ENCODE measurements at regions not wholly inside any gene's neighbourhood (a gene's known extent, or its start where the extent isn't known, plus 50 kb on each side); places are given as distances from the start of the nearest gene placed in this dataset.

- Mint-ChIP-seq H3K9me3 (ENCODE audit: unreplicated experiment) (peaks cover 6% of the 10 kb centered on the region), H3K4me3 (ENCODE audit: unreplicated experiment) (no peak overlapping the region), H3K27me3 (ENCODE audit: unreplicated experiment) (peaks cover 14% of the 10 kb centered on the region), H3K4me1 (ENCODE audit: low read depth, unreplicated experiment) (no peaks in the 10 kb centered on the region), H3K27ac (ENCODE audit: unreplicated experiment) (peak overlapping the region; percentile 30), H3K36me3 (ENCODE audit: unreplicated experiment) (peaks cover 3% of the 10 kb centered on the region)
- DNase-seq = no peak
- no peak for TF ChIP-seq CTCF (IDR thresholded peaks at IDR 0.05; ENCODE audit: partially characterized antibody, unreplicated experiment)
Observed at GRCh38 chr6:29884261-29884660, 56.6 kb downstream of the HLA-G start.

GRCh38 chr6:29886701-29887100 is 55.6 kb upstream of the HLA-A start:
- no peak for TF ChIP-seq CTCF (IDR thresholded peaks at IDR 0.05; ENCODE audit: partially characterized antibody, unreplicated experiment)
- peaks cover 6% of the 10 kb centered on the region for H3K9me3 Mint-ChIP-seq (ENCODE audit: unreplicated experiment)
- DNase-seq = no peak
- H3K4me3 Mint-ChIP-seq (ENCODE audit: unreplicated experiment) = no peak overlapping the region
- H3K27ac Mint-ChIP-seq (ENCODE audit: unreplicated experiment) = no peak overlapping the region
- peaks cover 17% of the 10 kb centered on the region for H3K27me3 Mint-ChIP-seq (ENCODE audit: unreplicated experiment)
- H3K4me1 Mint-ChIP-seq (ENCODE audit: low read depth, unreplicated experiment) = no peaks in the 10 kb centered on the region
- H3K36me3 Mint-ChIP-seq (ENCODE audit: unreplicated experiment) = peaks cover 3% of the 10 kb centered on the region

- Mint-ChIP-seq H3K27ac (ENCODE audit: unreplicated experiment) (no peak overlapping the region), H3K27me3 (ENCODE audit: unreplicated experiment) (peaks cover 17% of the 10 kb centered on the region), H3K4me3 (ENCODE audit: unreplicated experiment) (no peak overlapping the region), H3K4me1 (ENCODE audit: low read depth, unreplicated experiment) (no peaks in the 10 kb centered on the region), H3K9me3 (ENCODE audit: unreplicated experiment) (peaks cover 6% of the 10 kb centered on the region), H3K36me3 (ENCODE audit: unreplicated experiment) (peaks cover 3% of the 10 kb centered on the region)
- no peak for TF ChIP-seq CTCF (IDR thresholded peaks at IDR 0.05; ENCODE audit: partially characterized antibody, unreplicated experiment)
- DNase-seq = no peak
Observed at GRCh38 chr6:29887330-29887818, 55.0 kb upstream of the HLA-A start.

- H3K4me3 Mint-ChIP-seq (ENCODE audit: unreplicated experiment) = peak overlapping the region; percentile 73
- H3K9me3 Mint-ChIP-seq (ENCODE audit: unreplicated experiment) = peaks cover 6% of the 10 kb centered on the region
- no peak for TF ChIP-seq CTCF (IDR thresholded peaks at IDR 0.05; ENCODE audit: partially characterized antibody, unreplicated experiment)
- no peak overlapping the region for H3K27ac Mint-ChIP-seq (ENCODE audit: unreplicated experiment)
- H3K36me3 Mint-ChIP-seq (ENCODE audit: unreplicated experiment) = peaks cover 3% of the 10 kb centered on the region
- peak; percentile 39 for DNase-seq
- H3K4me1 Mint-ChIP-seq (ENCODE audit: low read depth, unreplicated experiment) = no peaks in the 10 kb centered on the region
- H3K27me3 Mint-ChIP-seq (ENCODE audit: unreplicated experiment) = peaks cover 17% of the 10 kb centered on the region
Observed at GRCh38 chr6:29887819-29888776, 54.2 kb upstream of the HLA-A start.
